HEK293 (cell line): ENCODE measurements at regions not wholly inside any gene's neighbourhood (a gene's known extent, or its start where the extent isn't known, plus 50 kb on each side); places are given as distances from the start of the nearest gene placed in this dataset.

ENCODE experiments used
- BCL11A ChIP-seq: fragments of 450-650 bp; formaldehyde crosslinking; IDR thresholded peaks from 2 replicates; pipeline ENCODE4 v1.5.1; 2016; ENCODE audit warnings: low read depth, missing biosample characterization, missing genetic modification characterization
- GLI4 ChIP-seq: fragments of 450-650 bp; formaldehyde crosslinking; IDR thresholded peaks from 2 replicates; pipeline ENCODE4 v1.5.1; 2016; ENCODE audit warnings: missing biosample characterization, missing genetic modification characterization
- MZF1 ChIP-seq: fragments of 450-650 bp; formaldehyde crosslinking; IDR thresholded peaks from 2 replicates; pipeline ENCODE4 v1.5.1; 2017; ENCODE audit warnings: missing biosample characterization, missing genetic modification characterization, borderline replicate concordance
- SP2 ChIP-seq: fragments of 450-650 bp; formaldehyde crosslinking; IDR thresholded peaks from 2 replicates; pipeline ENCODE4 v1.5.1; 2016; ENCODE audit warnings: missing biosample characterization, missing genetic modification characterization
- ZFHX2 ChIP-seq: fragments of 450-650 bp; formaldehyde crosslinking; conservative IDR thresholded peaks from 2 replicates; pipeline ENCODE4 v1.5.1; 2016; ENCODE audit warnings: missing biosample characterization, missing genetic modification characterization
- ZFP41 ChIP-seq: fragments of 450-650 bp; formaldehyde crosslinking; IDR thresholded peaks from 2 replicates; pipeline ENCODE4 v1.5.1; 2016; ENCODE audit warnings: missing biosample characterization, missing genetic modification characterization, borderline replicate concordance
- ZNF248 ChIP-seq: fragments of 450-650 bp; formaldehyde crosslinking; IDR thresholded peaks from 2 replicates; pipeline ENCODE4 v1.5.1; 2017; ENCODE audit warnings: missing biosample characterization, missing genetic modification characterization
- ZNF266 ChIP-seq: fragments of 450-650 bp; formaldehyde crosslinking; IDR thresholded peaks from 2 replicates; pipeline ENCODE4 v1.5.1; 2016; ENCODE audit warnings: missing biosample characterization, missing genetic modification characterization, low read depth
- ZNF776 ChIP-seq: fragments of 450-650 bp; formaldehyde crosslinking; IDR thresholded peaks from 2 replicates; pipeline ENCODE4 v1.5.0; 2017; ENCODE audit warnings: missing biosample characterization, missing genetic modification characterization, borderline replicate concordance
- ZNF837 ChIP-seq: fragments of 450-650 bp; formaldehyde crosslinking; IDR thresholded peaks from 2 replicates; pipeline ENCODE4 v1.5.1; 2016; ENCODE audit warnings: missing biosample characterization, missing genetic modification characterization
- TF ChIP-seq, protein P1 (sequence below): fragments of 450-650 bp; formaldehyde crosslinking; IDR thresholded peaks from 2 replicates; pipeline ENCODE4 v1.5.1; 2016; ENCODE audit warnings: missing biosample characterization, missing genetic modification characterization
- TF ChIP-seq, protein P2 (sequence below): fragments of 450-650 bp; formaldehyde crosslinking; IDR thresholded peaks from 2 replicates; pipeline ENCODE4 v1.5.1; 2016; ENCODE audit warnings: missing biosample characterization, missing genetic modification characterization

DNA sequence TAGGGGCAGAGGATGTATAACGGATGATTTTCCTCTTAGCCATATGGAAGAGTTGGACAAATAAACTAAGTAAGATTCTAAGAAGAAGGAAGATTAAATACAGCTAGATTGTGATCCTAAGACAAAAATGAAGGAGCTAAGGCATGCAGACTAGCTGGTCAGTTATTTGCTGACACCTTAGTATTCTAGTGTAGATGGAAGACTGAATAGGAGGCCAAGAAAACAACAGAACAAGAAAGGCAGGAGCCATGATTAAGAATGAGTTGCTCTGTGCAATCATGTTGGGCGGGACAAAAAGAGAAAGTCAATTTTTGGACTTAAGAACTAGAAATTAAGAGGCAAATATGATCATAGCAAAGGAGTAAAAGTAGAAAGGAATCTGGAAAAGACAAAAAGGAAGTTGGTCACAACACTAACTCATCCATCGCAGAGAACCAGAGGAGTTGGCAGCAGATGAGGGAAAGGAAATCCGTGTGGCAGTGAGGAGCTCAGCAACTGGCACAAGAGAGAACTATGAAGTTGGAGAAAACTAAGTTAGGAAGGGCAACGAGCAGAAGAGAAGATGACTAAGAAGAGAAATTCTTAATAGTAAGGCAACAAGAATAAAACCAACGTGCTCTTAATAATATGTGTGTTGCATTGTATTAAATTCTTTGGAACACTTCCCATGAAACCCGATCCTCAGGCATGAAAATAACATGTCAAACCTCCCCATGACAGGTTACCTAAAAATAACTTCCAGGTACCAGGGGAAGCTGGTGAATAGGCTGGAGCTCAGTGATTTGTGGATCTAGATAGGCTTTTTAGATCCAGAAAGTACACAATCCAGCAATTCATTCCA lies 234.4 kb downstream of the LTN1 start:
- TF ChIP-seq, protein P1, sequence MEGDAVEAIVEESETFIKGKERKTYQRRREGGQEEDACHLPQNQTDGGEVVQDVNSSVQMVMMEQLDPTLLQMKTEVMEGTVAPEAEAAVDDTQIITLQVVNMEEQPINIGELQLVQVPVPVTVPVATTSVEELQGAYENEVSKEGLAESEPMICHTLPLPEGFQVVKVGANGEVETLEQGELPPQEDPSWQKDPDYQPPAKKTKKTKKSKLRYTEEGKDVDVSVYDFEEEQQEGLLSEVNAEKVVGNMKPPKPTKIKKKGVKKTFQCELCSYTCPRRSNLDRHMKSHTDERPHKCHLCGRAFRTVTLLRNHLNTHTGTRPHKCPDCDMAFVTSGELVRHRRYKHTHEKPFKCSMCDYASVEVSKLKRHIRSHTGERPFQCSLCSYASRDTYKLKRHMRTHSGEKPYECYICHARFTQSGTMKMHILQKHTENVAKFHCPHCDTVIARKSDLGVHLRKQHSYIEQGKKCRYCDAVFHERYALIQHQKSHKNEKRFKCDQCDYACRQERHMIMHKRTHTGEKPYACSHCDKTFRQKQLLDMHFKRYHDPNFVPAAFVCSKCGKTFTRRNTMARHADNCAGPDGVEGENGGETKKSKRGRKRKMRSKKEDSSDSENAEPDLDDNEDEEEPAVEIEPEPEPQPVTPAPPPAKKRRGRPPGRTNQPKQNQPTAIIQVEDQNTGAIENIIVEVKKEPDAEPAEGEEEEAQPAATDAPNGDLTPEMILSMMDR = no peak
- TF ChIP-seq BCL11A = no peak
- TF ChIP-seq ZNF776 (tag by site-specific recombination) = no peak
- no peak for TF ChIP-seq GLI4 (tag by site-specific recombination)
- TF ChIP-seq, protein P2, sequence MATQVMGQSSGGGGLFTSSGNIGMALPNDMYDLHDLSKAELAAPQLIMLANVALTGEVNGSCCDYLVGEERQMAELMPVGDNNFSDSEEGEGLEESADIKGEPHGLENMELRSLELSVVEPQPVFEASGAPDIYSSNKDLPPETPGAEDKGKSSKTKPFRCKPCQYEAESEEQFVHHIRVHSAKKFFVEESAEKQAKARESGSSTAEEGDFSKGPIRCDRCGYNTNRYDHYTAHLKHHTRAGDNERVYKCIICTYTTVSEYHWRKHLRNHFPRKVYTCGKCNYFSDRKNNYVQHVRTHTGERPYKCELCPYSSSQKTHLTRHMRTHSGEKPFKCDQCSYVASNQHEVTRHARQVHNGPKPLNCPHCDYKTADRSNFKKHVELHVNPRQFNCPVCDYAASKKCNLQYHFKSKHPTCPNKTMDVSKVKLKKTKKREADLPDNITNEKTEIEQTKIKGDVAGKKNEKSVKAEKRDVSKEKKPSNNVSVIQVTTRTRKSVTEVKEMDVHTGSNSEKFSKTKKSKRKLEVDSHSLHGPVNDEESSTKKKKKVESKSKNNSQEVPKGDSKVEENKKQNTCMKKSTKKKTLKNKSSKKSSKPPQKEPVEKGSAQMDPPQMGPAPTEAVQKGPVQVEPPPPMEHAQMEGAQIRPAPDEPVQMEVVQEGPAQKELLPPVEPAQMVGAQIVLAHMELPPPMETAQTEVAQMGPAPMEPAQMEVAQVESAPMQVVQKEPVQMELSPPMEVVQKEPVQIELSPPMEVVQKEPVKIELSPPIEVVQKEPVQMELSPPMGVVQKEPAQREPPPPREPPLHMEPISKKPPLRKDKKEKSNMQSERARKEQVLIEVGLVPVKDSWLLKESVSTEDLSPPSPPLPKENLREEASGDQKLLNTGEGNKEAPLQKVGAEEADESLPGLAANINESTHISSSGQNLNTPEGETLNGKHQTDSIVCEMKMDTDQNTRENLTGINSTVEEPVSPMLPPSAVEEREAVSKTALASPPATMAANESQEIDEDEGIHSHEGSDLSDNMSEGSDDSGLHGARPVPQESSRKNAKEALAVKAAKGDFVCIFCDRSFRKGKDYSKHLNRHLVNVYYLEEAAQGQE = no peak
- TF ChIP-seq ZNF837 = no peak
- no peak for TF ChIP-seq ZFHX2 (tag by site-specific recombination)
- no peak for TF ChIP-seq MZF1 (tag by site-specific recombination)
- TF ChIP-seq ZNF248 = no peak
- TF ChIP-seq SP2 (tag by site-specific recombination) = no peak
- no peak for TF ChIP-seq ZNF266
- TF ChIP-seq ZFP41 = no peak
